Suprapubic skin (tissue), 4 donors: ENCODE measurements at regions not wholly inside any gene's neighbourhood (a gene's known extent, or its start where the extent isn't known, plus 50 kb on each side); places are given as distances from the start of the nearest gene placed in this dataset.

Experiments
- EP300 ChIP-seq: sonication (generic); formaldehyde crosslinking; IDR thresholded peaks from one replicate; pipeline ENCODE4 v1.6.1; 2017; ENCODE audit warnings: antibody characterized with exemption
- POLR2A ChIP-seq, 2 donors: fragments of 450-650 bp; IDR thresholded peaks; one replicate each; pipeline ENCODE4 v1.6.1; 2017; ENCODE audit warnings: antibody characterized with exemption in 2 of 2, mild to moderate bottlenecking in 2 of 2, moderate library complexity in 2 of 2
- POLR2AphosphoS5 ChIP-seq, 3 donors: sonication (generic); formaldehyde crosslinking; IDR thresholded peaks; one replicate each; pipeline ENCODE4 v1.6.1; 2017; ENCODE audit warnings: antibody characterized with exemption in 3 of 3
- TF ChIP-seq, protein P1 (sequence below), 2 donors: fragments of 200-600 bp in 1 of 2; fragments of 450-650 bp in 1 of 2; sonication (generic) in 1 of 2; IDR thresholded peaks; one replicate each; pipeline ENCODE4 v1.5.1; 2016 to 2019; ENCODE audit warnings: antibody characterized with exemption in 2 of 2, mild to moderate bottlenecking in 1 of 2, moderate library complexity in 1 of 2

DNA sequence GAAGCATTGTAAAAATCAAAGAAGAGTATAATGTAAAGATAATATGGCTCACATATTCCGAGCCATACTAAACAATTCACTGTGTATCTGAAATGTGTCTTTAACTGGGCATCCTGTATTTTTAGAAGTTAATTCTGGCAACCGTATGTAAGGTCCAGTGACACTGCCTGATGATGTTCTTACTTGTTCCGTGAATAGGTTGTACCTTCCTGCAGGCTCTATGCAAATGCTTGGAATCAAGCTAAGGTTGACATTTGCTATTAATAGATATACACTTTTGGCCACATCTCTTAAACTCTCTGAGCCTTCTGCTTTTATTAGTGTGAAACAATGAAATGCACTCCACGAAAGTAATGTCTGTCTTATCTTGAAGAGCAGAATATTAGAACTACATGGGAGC lies 534.6 kb downstream of the CCDC85A start:
- no peak for TF ChIP-seq POLR2A (IDR thresholded peaks at IDR 0.05)
- TF ChIP-seq, protein P1, sequence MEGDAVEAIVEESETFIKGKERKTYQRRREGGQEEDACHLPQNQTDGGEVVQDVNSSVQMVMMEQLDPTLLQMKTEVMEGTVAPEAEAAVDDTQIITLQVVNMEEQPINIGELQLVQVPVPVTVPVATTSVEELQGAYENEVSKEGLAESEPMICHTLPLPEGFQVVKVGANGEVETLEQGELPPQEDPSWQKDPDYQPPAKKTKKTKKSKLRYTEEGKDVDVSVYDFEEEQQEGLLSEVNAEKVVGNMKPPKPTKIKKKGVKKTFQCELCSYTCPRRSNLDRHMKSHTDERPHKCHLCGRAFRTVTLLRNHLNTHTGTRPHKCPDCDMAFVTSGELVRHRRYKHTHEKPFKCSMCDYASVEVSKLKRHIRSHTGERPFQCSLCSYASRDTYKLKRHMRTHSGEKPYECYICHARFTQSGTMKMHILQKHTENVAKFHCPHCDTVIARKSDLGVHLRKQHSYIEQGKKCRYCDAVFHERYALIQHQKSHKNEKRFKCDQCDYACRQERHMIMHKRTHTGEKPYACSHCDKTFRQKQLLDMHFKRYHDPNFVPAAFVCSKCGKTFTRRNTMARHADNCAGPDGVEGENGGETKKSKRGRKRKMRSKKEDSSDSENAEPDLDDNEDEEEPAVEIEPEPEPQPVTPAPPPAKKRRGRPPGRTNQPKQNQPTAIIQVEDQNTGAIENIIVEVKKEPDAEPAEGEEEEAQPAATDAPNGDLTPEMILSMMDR (IDR thresholded peaks at IDR 0.05), result no peak
- TF ChIP-seq EP300, result no peak
- TF ChIP-seq POLR2AphosphoS5 (IDR thresholded peaks at IDR 0.05), result no peak
